ENCODE measurements at regions not wholly inside any gene's neighbourhood (a gene's known extent, or its start where the extent isn't known, plus 50 kb on each side); places are given as distances from the start of the nearest gene placed in this dataset.

- DNase-seq (ENCODE audit: low read depth, low spot score): no peak
- no peak overlapping the region for H3K9ac ChIP-seq (ENCODE audit: insufficient read length, low read depth)
- TF ChIP-seq ZNF274 (IDR thresholded peaks at IDR 0.05; ENCODE audit: low read depth, low read length): no peak
Measured at GRCh38 chr13:70950664-70951063, 842.4 kb upstream of the KLHL1 start.

GRCh38 chr13:70945506-70945905 lies 837.3 kb upstream of the KLHL1 start:
- H3K9ac ChIP-seq (ENCODE audit: insufficient read length, low read depth): no peak overlapping the region
- no peaks in the 10 kb centered on the region for H3K36me3 ChIP-seq (ENCODE audit: insufficient read depth, insufficient read length, low read length)
- no peaks in the 10 kb centered on the region for H3K4me1 ChIP-seq (ENCODE audit: insufficient read depth, insufficient read length)
- no peaks in the 10 kb centered on the region for H3K27me3 ChIP-seq (ENCODE audit: insufficient read depth, insufficient read length)
- no peaks in the 10 kb centered on the region for H3K9me3 ChIP-seq (ENCODE audit: insufficient read depth, low read length)
- no peak overlapping the region for H3K4me3 ChIP-seq (ENCODE audit: insufficient read length, low read depth)
- DNase-seq (ENCODE audit: low read depth, low spot score): no peak
- TF ChIP-seq SUZ12 (IDR thresholded peaks at IDR 0.05; ENCODE audit: extremely low read depth, insufficient read depth, insufficient read length): no peak
- no peak for TF ChIP-seq ZNF274 (IDR thresholded peaks at IDR 0.05; ENCODE audit: low read depth, low read length)
- TF ChIP-seq YY1 (IDR thresholded peaks at IDR 0.05; ENCODE audit: insufficient read depth, insufficient read length): no peak

More at GRCh38 chr13:70950664-70951063, 842.4 kb upstream of the KLHL1 start:
- Histone ChIP-seq H3K27me3 (ENCODE audit: insufficient read depth, insufficient read length) (no peaks in the 10 kb centered on the region), H3K36me3 (ENCODE audit: insufficient read depth, insufficient read length, low read length) (no peaks in the 10 kb centered on the region), H3K4me1 (ENCODE audit: insufficient read depth, insufficient read length) (no peaks in the 10 kb centered on the region), H3K9me3 (ENCODE audit: insufficient read depth, low read length) (no peaks in the 10 kb centered on the region), H3K4me3 (ENCODE audit: insufficient read length, low read depth) (no peak overlapping the region)

- H3K36me3 ChIP-seq (ENCODE audit: insufficient read depth, insufficient read length, low read length): no peaks in the 10 kb centered on the region
- DNase-seq (ENCODE audit: low read depth, low spot score): no peak
- H3K4me1 ChIP-seq (ENCODE audit: insufficient read depth, insufficient read length): no peaks in the 10 kb centered on the region
- no peaks in the 10 kb centered on the region for H3K9me3 ChIP-seq (ENCODE audit: insufficient read depth, low read length)
- TF ChIP-seq YY1 (IDR thresholded peaks at IDR 0.05; ENCODE audit: insufficient read depth, insufficient read length) (no peak), ZNF274 (IDR thresholded peaks at IDR 0.05; ENCODE audit: low read depth, low read length) (no peak)
- H3K4me3 ChIP-seq (ENCODE audit: insufficient read length, low read depth): no peak overlapping the region
- H3K27me3 ChIP-seq (ENCODE audit: insufficient read depth, insufficient read length): no peaks in the 10 kb centered on the region
- H3K9ac ChIP-seq (ENCODE audit: insufficient read length, low read depth): no peak overlapping the region
Measured at GRCh38 chr13:70941454-70941853, 833.2 kb upstream of the KLHL1 start.

- DNase-seq (ENCODE audit: low read depth, low spot score): no peak
- Histone ChIP-seq H3K36me3 (ENCODE audit: insufficient read depth, insufficient read length, low read length) (no peaks in the 10 kb centered on the region), H3K9ac (ENCODE audit: insufficient read length, low read depth) (no peak overlapping the region), H3K9me3 (ENCODE audit: insufficient read depth, low read length) (no peaks in the 10 kb centered on the region), H3K4me1 (ENCODE audit: insufficient read depth, insufficient read length) (no peaks in the 10 kb centered on the region), H3K27me3 (ENCODE audit: insufficient read depth, insufficient read length) (no peaks in the 10 kb centered on the region), H3K4me3 (ENCODE audit: insufficient read length, low read depth) (no peak overlapping the region)
- no peak for TF ChIP-seq SUZ12 (IDR thresholded peaks at IDR 0.05; ENCODE audit: extremely low read depth, insufficient read depth, insufficient read length)
- no peak for TF ChIP-seq ZNF274 (IDR thresholded peaks at IDR 0.05; ENCODE audit: low read depth, low read length)
- no peak for TF ChIP-seq YY1 (IDR thresholded peaks at IDR 0.05; ENCODE audit: insufficient read depth, insufficient read length)
Measured at GRCh38 chr13:70938462-70938861, 830.2 kb upstream of the KLHL1 start.

GRCh38 chr13:70932511-70932910 lies 824.3 kb upstream of the KLHL1 start:
- Histone ChIP-seq H3K4me1 (ENCODE audit: insufficient read depth, insufficient read length) (no peaks in the 10 kb centered on the region), H3K4me3 (ENCODE audit: insufficient read length, low read depth) (no peak overlapping the region), H3K27me3 (ENCODE audit: insufficient read depth, insufficient read length) (no peaks in the 10 kb centered on the region), H3K9ac (ENCODE audit: insufficient read length, low read depth) (no peak overlapping the region), H3K9me3 (ENCODE audit: insufficient read depth, low read length) (no peaks in the 10 kb centered on the region), H3K36me3 (ENCODE audit: insufficient read depth, insufficient read length, low read length) (no peaks in the 10 kb centered on the region)
- DNase-seq (ENCODE audit: low read depth, low spot score): no peak
- no peak for TF ChIP-seq ZNF274 (IDR thresholded peaks at IDR 0.05; ENCODE audit: low read depth, low read length)
- TF ChIP-seq YY1 (IDR thresholded peaks at IDR 0.05; ENCODE audit: insufficient read depth, insufficient read length): no peak
- TF ChIP-seq SUZ12 (IDR thresholded peaks at IDR 0.05; ENCODE audit: extremely low read depth, insufficient read depth, insufficient read length): no peak

- TF ChIP-seq YY1 (IDR thresholded peaks at IDR 0.05; ENCODE audit: insufficient read depth, insufficient read length) (no peak), ZNF274 (IDR thresholded peaks at IDR 0.05; ENCODE audit: low read depth, low read length) (no peak), SUZ12 (IDR thresholded peaks at IDR 0.05; ENCODE audit: extremely low read depth, insufficient read depth, insufficient read length) (no peak)
- no peaks in the 10 kb centered on the region for H3K36me3 ChIP-seq (ENCODE audit: insufficient read depth, insufficient read length, low read length)
- no peak overlapping the region for H3K9ac ChIP-seq (ENCODE audit: insufficient read length, low read depth)
- no peak overlapping the region for H3K4me3 ChIP-seq (ENCODE audit: insufficient read length, low read depth)
- H3K4me1 ChIP-seq (ENCODE audit: insufficient read depth, insufficient read length): no peaks in the 10 kb centered on the region
- no peaks in the 10 kb centered on the region for H3K27me3 ChIP-seq (ENCODE audit: insufficient read depth, insufficient read length)
- H3K9me3 ChIP-seq (ENCODE audit: insufficient read depth, low read length): no peaks in the 10 kb centered on the region
- no peak for DNase-seq (ENCODE audit: low read depth, low spot score)
Measured at GRCh38 chr13:70923863-70924752, 815.9 kb upstream of the KLHL1 start.

- H3K9me3 ChIP-seq (ENCODE audit: insufficient read depth, low read length): no peaks in the 10 kb centered on the region
- no peak for DNase-seq (ENCODE audit: low read depth, low spot score)
- no peaks in the 10 kb centered on the region for H3K27me3 ChIP-seq (ENCODE audit: insufficient read depth, insufficient read length)
- no peak overlapping the region for H3K9ac ChIP-seq (ENCODE audit: insufficient read length, low read depth)
- no peaks in the 10 kb centered on the region for H3K4me1 ChIP-seq (ENCODE audit: insufficient read depth, insufficient read length)
- no peak overlapping the region for H3K4me3 ChIP-seq (ENCODE audit: insufficient read length, low read depth)
- no peak for TF ChIP-seq ZNF274 (IDR thresholded peaks at IDR 0.05; ENCODE audit: low read depth, low read length)
- no peak for TF ChIP-seq SUZ12 (IDR thresholded peaks at IDR 0.05; ENCODE audit: extremely low read depth, insufficient read depth, insufficient read length)
- TF ChIP-seq YY1 (IDR thresholded peaks at IDR 0.05; ENCODE audit: insufficient read depth, insufficient read length): no peak
- no peaks in the 10 kb centered on the region for H3K36me3 ChIP-seq (ENCODE audit: insufficient read depth, insufficient read length, low read length)
Measured at GRCh38 chr13:70911286-70911685, 803.0 kb upstream of the KLHL1 start.
